ENCODE measurements at regions not wholly inside any gene's neighbourhood (a gene's known extent, or its start where the extent isn't known, plus 50 kb on each side); places are given as distances from the start of the nearest gene placed in this dataset.

DNA sequence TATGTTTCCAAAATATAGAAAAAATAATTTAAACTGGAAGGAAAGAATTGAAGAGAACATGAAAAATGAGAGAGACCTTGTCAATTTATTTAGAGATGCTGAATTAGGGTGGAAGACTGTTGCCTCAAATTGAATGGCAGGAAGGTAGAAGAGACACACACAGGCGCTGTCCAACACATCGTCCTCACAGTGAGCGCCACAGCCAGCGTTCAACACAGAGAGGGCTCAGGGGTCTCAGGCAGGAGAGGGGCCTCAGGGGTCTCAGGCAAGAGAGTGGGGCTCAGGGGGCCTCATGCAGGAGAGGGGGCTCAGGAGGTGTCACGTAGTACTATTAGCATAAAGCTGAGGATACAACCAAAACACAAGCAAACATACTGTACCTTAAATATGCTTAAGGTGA, 65.7 kb downstream of the TMEM18 start:
- intact Hi-C loops (cut with DNase I) = no loop called here
- H3K9me3 ChIP-seq = no peaks in the 10 kb centered on the region
- no peak overlapping the region for H3K4me3 ChIP-seq (replicated peaks in 1 of 3)
- no peak for TF ChIP-seq POLR2A (IDR thresholded peaks at IDR 0.05)
- H3K27me3 ChIP-seq = no peaks in the 10 kb centered on the region
- H3K4me1 ChIP-seq = peaks cover 0 to 20% of the 10 kb centered on the region in 2 donors
- WGBS, 2 donors = 81% methylated on average over 5 of the region's 5 CpGs
- H3K27ac ChIP-seq = no peak overlapping the region
- no peak for DNase-seq
- H3K36me3 ChIP-seq = no peaks in the 10 kb centered on the region

DNA sequence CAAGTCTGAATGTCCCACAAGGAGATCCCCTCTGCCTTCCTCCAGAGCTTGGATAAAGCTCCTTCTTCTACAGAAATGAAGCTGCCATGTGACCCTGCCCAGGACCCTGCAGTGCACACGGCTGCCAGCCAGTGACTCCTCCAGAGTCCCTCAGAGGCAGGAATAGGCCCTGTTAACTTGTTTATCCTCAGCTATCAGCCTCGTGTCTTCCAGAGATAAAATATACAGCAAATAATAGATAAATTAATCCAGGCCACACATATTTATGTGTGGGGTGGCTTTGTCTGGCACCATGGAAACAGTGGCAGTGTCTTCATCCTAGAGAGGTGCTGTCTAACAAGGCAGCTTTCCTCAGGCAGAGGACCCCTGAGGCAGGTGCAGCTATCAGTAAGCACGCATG, 66.7 kb downstream of the TMEM18 start:
- Histone ChIP-seq H3K9me3 (no peaks in the 10 kb centered on the region), H3K36me3 (no peaks in the 10 kb centered on the region), H3K27me3 (no peaks in the 10 kb centered on the region), H3K4me3 (replicated peaks in 1 of 3) (no peak overlapping the region), H3K4me1 (peaks cover 0 to 20% of the 10 kb centered on the region in 2 donors), H3K27ac (no peak overlapping the region)
- DNase-seq = no peak
- TF ChIP-seq POLR2A (IDR thresholded peaks at IDR 0.05) = no peak
- TF ChIP-seq, protein P1, sequence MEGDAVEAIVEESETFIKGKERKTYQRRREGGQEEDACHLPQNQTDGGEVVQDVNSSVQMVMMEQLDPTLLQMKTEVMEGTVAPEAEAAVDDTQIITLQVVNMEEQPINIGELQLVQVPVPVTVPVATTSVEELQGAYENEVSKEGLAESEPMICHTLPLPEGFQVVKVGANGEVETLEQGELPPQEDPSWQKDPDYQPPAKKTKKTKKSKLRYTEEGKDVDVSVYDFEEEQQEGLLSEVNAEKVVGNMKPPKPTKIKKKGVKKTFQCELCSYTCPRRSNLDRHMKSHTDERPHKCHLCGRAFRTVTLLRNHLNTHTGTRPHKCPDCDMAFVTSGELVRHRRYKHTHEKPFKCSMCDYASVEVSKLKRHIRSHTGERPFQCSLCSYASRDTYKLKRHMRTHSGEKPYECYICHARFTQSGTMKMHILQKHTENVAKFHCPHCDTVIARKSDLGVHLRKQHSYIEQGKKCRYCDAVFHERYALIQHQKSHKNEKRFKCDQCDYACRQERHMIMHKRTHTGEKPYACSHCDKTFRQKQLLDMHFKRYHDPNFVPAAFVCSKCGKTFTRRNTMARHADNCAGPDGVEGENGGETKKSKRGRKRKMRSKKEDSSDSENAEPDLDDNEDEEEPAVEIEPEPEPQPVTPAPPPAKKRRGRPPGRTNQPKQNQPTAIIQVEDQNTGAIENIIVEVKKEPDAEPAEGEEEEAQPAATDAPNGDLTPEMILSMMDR (IDR thresholded peaks at IDR 0.05) = no peak
- 85 to 93% methylated on average over 3 of the region's 3 CpGs for WGBS, 2 donors
- intact Hi-C loops (cut with DNase I) = no loop called here

DNA sequence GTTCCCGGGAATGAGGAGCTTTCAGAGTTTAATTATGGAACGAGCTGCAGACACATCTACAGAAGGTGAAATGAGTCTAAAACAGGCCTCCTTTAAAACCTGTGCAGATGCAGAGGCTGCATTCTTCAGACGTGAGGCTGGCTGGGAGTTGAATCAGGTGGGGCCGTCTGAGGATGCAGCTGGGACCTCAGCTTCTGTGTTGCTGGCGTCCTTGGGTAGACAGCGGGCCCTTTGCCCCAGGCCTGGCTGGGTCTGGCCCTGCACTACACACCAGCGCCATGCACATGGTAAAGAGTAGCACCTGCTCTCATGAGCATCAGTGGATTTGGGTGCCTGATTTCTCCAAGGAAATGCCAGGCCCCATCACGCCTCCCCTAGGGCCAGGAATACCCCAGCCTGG, 67.3 kb downstream of the TMEM18 start:
- Histone ChIP-seq H3K36me3 (no peaks in the 10 kb centered on the region), H3K4me1 (peaks cover 0 to 20% of the 10 kb centered on the region in 2 donors), H3K27me3 (no peaks in the 10 kb centered on the region), H3K9me3 (no peaks in the 10 kb centered on the region), H3K4me3 (replicated peaks in 1 of 3) (no peak overlapping the region), H3K27ac (no peak overlapping the region)
- WGBS, 2 donors = 91% methylated on average over 7 to 8 of the region's 8 CpGs
- DNase-seq = no peak
- intact Hi-C loops (cut with DNase I) = no loop called here
- no peak for TF ChIP-seq POLR2A (IDR thresholded peaks at IDR 0.05)
- TF ChIP-seq, protein P1 (IDR thresholded peaks at IDR 0.05) = no peak

DNA sequence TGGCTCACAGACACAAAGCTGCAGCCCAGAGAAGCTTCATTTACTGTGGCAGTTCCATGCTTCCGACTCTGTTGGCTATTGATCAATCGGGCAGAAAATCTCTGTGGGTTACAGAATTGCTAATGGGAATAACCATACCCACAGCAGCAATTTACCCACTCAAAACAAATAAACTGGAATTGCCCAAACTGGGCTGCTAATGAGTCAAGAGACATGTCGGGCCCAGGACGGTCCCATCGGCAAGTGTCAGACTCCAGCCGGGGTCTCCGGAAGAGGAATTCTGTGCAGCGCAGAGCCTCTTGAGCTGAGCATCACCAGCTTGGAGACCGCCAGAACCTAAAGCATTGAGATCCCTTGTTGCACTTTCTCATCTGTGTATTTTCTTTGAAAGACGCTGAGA, 67.8 kb downstream of the TMEM18 start:
- 96 to 98% methylated on average over 10 of the region's 10 CpGs for WGBS, 2 donors
- H3K9me3 ChIP-seq = no peaks in the 10 kb centered on the region
- no peak overlapping the region for H3K27ac ChIP-seq
- no peak for DNase-seq
- no peak overlapping the region for H3K4me3 ChIP-seq (replicated peaks in 1 of 3)
- H3K4me1 ChIP-seq = peaks cover 0 to 20% of the 10 kb centered on the region in 2 donors
- H3K36me3 ChIP-seq = no peaks in the 10 kb centered on the region
- intact Hi-C loops (cut with DNase I) = no loop called here
- H3K27me3 ChIP-seq = no peaks in the 10 kb centered on the region
- TF ChIP-seq, protein P1 (IDR thresholded peaks at IDR 0.05) = no peak
- TF ChIP-seq POLR2A (IDR thresholded peaks at IDR 0.05) = no peak

DNA sequence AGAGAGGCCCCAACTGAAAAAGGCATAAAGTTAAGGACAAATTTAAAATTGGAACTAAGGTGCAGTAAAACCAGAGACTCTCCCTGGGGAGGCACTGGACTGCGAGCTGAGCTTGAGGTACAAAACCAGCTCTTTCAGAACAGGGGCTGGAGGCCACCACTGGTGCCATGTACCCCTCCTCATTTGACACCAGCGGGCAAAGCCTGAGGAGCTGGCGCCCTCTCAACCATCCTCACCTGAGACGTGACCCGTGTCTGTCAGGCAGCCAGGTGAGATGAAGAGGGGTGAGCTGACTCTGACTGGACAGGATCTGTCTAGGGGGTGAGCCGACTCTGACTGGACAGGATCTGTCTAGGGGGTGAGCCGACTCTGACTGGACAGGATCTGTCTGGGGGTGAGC, 68.5 kb downstream of the TMEM18 start:
- TF ChIP-seq, protein P1 (IDR thresholded peaks at IDR 0.05) = no peak
- no peak for TF ChIP-seq POLR2A (IDR thresholded peaks at IDR 0.05)
- intact Hi-C loops (cut with DNase I) = no loop called here
- H3K4me3 ChIP-seq (replicated peaks in 1 of 3) = no peak overlapping the region
- peak; percentile 41 to 50 for DNase-seq
- no peaks in the 10 kb centered on the region for H3K27me3 ChIP-seq
- peaks cover 0 to 20% of the 10 kb centered on the region in 2 donors for H3K4me1 ChIP-seq
- H3K36me3 ChIP-seq = no peaks in the 10 kb centered on the region
- H3K9me3 ChIP-seq = no peaks in the 10 kb centered on the region
- peak overlapping the region in 2 of 3 donors; percentile 4 to 42 for H3K27ac ChIP-seq
- 60 to 75% methylated on average over 4 to 7 of the region's 7 CpGs for WGBS, 2 donors

DNA sequence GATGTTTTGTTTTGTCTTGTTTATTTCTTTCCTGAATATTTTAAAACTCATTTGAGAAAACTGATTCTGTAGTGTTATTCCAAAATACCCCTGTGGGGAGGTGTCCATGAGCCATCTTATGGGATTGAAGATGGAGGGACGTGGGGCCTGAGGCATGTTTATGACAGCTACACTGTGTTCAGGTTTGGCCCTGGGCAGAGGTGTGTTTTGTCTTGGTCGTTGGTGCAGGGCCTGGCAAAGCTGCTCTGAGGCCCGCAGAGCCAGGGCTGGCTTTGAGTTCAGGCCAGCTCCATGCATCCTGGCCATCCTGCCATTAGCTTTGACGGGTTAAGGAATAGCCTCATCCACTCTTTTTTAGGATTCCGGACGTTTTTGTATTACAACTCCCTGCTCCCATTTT, 68.9 kb downstream of the TMEM18 start:
- intact Hi-C loops (cut with DNase I) = no loop called here
- Histone ChIP-seq H3K27me3 (no peaks in the 10 kb centered on the region), H3K4me3 (replicated peaks in 1 of 3) (no peak overlapping the region), H3K9me3 (no peaks in the 10 kb centered on the region), H3K36me3 (no peaks in the 10 kb centered on the region), H3K4me1 (peaks cover 0 to 20% of the 10 kb centered on the region in 2 donors), H3K27ac (peak overlapping the region in 2 of 3 donors; percentile 4 to 42)
- no peak for DNase-seq
- TF ChIP-seq POLR2A (IDR thresholded peaks at IDR 0.05) = no peak
- TF ChIP-seq, protein P1 (IDR thresholded peaks at IDR 0.05) = no peak
- WGBS, 2 donors = 78 to 82% methylated on average over 6 of the region's 6 CpGs

All from thyroid gland (tissue), 4 donors.